ENCODE measurements at regions not wholly inside any gene's neighbourhood (a gene's known extent, or its start where the extent isn't known, plus 50 kb on each side); places are given as distances from the start of the nearest gene placed in this dataset.

DNA sequence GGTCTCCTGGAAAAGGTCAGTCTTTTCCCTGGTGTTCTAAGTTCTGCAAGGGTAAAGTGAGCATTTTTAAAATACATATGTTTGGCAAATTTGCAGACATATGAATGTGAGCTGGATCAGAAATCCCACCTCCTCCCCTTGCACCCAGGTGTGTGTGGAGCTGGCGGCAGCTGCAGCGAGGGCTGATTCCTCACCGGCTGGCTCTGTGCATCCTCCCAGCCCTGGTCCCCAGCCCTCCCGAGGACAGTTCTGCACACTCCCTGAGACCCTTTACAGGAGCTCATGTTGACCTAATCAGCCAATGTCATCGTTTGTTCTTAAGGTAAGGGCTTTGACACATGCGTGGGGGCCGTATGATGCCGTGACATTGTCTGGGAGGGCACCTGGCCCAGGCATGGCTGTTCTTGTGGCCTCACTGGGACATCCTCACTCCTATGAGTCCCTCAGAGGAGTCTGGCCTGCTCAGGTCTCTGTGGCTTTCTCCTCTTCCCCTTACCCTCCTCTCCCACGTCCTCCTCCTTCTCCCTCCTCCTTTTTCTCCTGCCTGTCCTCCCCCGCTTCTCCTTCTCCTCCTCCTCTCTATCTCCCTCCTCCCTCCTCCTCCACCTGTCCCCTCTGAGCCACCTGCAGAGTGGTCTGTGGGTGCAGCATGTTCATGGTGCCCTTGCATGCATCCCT, 289.2 kb upstream of the SFSWAP start:
- CTCF ChIA-PET (ENCODE audit: low intra/inter-chr PET ratio) = no interaction called here
- Histone ChIP-seq H3K9me3 (replicated peaks; ENCODE audit: control insufficient read depth, insufficient read depth, low read depth, low read length) (peaks cover 7% of the 10 kb centered on the region; the same call in 1 of the 2 replicates), H3K9me1 (ENCODE audit: control insufficient read depth, insufficient read depth, low read length) (no peaks in the 10 kb centered on the region), H4K20me1 (replicated peaks; ENCODE audit: control insufficient read depth, insufficient read depth, low read length) (no peaks in the 10 kb centered on the region), H3K36me3 (ENCODE audit: control insufficient read depth, insufficient read depth, low read length) (no peaks in the 10 kb centered on the region), H2AFZ (ENCODE audit: low read depth, low read length) (no peak overlapping the region), H3K9ac (ENCODE audit: insufficient read depth in 1 of 2, low read depth in 2 of 2, low read length in 2 of 2) (no peak overlapping the region), H3K79me2 (ENCODE audit: control insufficient read depth, insufficient read depth, low read length) (no peaks in the 10 kb centered on the region), H3K27me3 (ENCODE audit: control insufficient read depth in 2 of 2, insufficient read depth in 2 of 2, low read length in 2 of 2) (peaks cover 5 to 34% of the 10 kb centered on the region in 2 experiments; a peak in 3 of 5 replicates), H3K4me3 (no peak overlapping the region), H3K4me1 (replicated peaks in 1 of 2; ENCODE audit: control insufficient read depth in 2 of 2, insufficient read depth in 2 of 2, low read length in 2 of 2) (no peaks in the 10 kb centered on the region; a peak in 2 of 5 replicates), H3K27ac (ENCODE audit: extremely low read depth, low read depth, low read length) (no peak overlapping the region), H3K4me2 (ENCODE audit: insufficient read depth, low read length) (no peak overlapping the region)
- in situ Hi-C loops (cut with MboI) = no loop called here
- FAIRE-seq (no peak), ATAC-seq (no peak), DNase-seq (ENCODE audit: extremely low read depth in 1 of 4, low spot score in 3 of 4) (no peak)
- POLR2A ChIA-PET = interaction anchor here (0.5 kb wide), 1 partner anchor 21 kb away, joined by 4 read pairs; no protein-coding TSS in a partner anchor
- TF ChIP-seq, protein P1, sequence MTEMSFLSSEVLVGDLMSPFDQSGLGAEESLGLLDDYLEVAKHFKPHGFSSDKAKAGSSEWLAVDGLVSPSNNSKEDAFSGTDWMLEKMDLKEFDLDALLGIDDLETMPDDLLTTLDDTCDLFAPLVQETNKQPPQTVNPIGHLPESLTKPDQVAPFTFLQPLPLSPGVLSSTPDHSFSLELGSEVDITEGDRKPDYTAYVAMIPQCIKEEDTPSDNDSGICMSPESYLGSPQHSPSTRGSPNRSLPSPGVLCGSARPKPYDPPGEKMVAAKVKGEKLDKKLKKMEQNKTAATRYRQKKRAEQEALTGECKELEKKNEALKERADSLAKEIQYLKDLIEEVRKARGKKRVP (CRISPR knock-in tag; IDR thresholded peaks at IDR 0.05) = no peak
- TF ChIP-seq ZNF263 (CRISPR knock-in tag; IDR thresholded peaks at IDR 0.05; ENCODE audit: borderline replicate concordance) = peak; percentile 85
- intact Hi-C loops (cut with micrococcal nuclease) = no loop called here
- WGBS (ENCODE audit: insufficient coverage, low coverage, missing lambda C conversion rate) = 7% methylated on average over 10 of the region's 10 CpGs
- no TSS peak for BruUV-seq (replicated peaks)

DNA sequence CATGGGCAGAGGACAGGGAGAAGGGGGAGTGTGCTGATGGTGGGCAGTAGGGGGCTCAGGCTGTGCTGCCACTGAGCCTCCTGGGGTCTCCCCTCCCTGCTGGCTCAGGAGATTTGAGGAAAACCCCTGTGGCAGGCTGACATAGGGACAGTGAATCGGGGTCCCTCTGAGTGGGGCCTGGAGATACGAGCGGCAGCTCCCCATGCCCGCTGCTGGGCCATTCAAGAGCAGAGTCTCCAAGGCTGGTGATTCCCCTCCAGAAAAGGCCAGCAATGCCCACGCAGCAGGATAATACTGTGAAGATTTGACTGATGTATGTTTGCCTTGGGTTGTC, 288.7 kb upstream of the SFSWAP start:
- FAIRE-seq (no peak), ATAC-seq (no peak), DNase-seq (ENCODE audit: extremely low read depth in 1 of 4, low spot score in 3 of 4) (no peak)
- ChIA-PET POLR2A (interaction anchor here (0.5 kb wide), 1 partner anchor 20 kb away, joined by 4 read pairs; no protein-coding TSS in a partner anchor), CTCF (ENCODE audit: low intra/inter-chr PET ratio) (no interaction called here)
- Histone ChIP-seq H3K4me1 (replicated peaks in 1 of 2; ENCODE audit: control insufficient read depth in 2 of 2, insufficient read depth in 2 of 2, low read length in 2 of 2) (no peaks in the 10 kb centered on the region; a peak in 2 of 5 replicates), H2AFZ (ENCODE audit: low read depth, low read length) (no peak overlapping the region), H3K79me2 (ENCODE audit: control insufficient read depth, insufficient read depth, low read length) (no peaks in the 10 kb centered on the region), H3K4me3 (no peak overlapping the region), H3K27me3 (ENCODE audit: control insufficient read depth in 2 of 2, insufficient read depth in 2 of 2, low read length in 2 of 2) (peaks cover 5 to 34% of the 10 kb centered on the region in 2 experiments; a peak in 3 of 5 replicates), H3K27ac (ENCODE audit: extremely low read depth, low read depth, low read length) (no peak overlapping the region), H3K36me3 (ENCODE audit: control insufficient read depth, insufficient read depth, low read length) (no peaks in the 10 kb centered on the region), H3K9ac (ENCODE audit: insufficient read depth in 1 of 2, low read depth in 2 of 2, low read length in 2 of 2) (no peak overlapping the region), H3K9me3 (replicated peaks; ENCODE audit: control insufficient read depth, insufficient read depth, low read depth, low read length) (peaks cover 7% of the 10 kb centered on the region; the same call in 1 of the 2 replicates), H4K20me1 (replicated peaks; ENCODE audit: control insufficient read depth, insufficient read depth, low read length) (no peaks in the 10 kb centered on the region), H3K9me1 (ENCODE audit: control insufficient read depth, insufficient read depth, low read length) (no peaks in the 10 kb centered on the region), H3K4me2 (ENCODE audit: insufficient read depth, low read length) (no peak overlapping the region)
- no TSS peak for BruUV-seq (replicated peaks)
- intact Hi-C loops (cut with micrococcal nuclease) = no loop called here
- WGBS (ENCODE audit: insufficient coverage, low coverage, missing lambda C conversion rate) = 21% methylated on average over 5 of the region's 5 CpGs
- in situ Hi-C loops (cut with MboI) = no loop called here
- TF ChIP-seq ZNF140 (CRISPR knock-in tag; IDR thresholded peaks at IDR 0.05) (no peak), ZNF507 (tag; conservative IDR thresholded peaks at IDR 0.05) (no peak), ARNT (IDR thresholded peaks at IDR 0.05) (no peak), NFIC (IDR thresholded peaks at IDR 0.05) (no peak), PML (IDR thresholded peaks at IDR 0.05; ENCODE audit: low read length) (no peak)
- TF ChIP-seq, protein P2, sequence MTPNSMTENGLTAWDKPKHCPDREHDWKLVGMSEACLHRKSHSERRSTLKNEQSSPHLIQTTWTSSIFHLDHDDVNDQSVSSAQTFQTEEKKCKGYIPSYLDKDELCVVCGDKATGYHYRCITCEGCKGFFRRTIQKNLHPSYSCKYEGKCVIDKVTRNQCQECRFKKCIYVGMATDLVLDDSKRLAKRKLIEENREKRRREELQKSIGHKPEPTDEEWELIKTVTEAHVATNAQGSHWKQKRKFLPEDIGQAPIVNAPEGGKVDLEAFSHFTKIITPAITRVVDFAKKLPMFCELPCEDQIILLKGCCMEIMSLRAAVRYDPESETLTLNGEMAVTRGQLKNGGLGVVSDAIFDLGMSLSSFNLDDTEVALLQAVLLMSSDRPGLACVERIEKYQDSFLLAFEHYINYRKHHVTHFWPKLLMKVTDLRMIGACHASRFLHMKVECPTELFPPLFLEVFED (CRISPR knock-in tag; conservative IDR thresholded peaks at IDR 0.05) = no peak
- TF ChIP-seq, protein P3, sequence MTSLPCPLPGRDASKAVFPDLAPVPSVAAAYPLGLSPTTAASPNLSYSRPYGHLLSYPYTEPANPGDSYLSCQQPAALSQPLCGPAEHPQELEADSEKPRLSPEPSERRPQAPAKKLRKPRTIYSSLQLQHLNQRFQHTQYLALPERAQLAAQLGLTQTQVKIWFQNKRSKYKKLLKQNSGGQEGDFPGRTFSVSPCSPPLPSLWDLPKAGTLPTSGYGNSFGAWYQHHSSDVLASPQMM (CRISPR knock-in tag; IDR thresholded peaks at IDR 0.05) = no peak
- TF ChIP-seq, protein P4, sequence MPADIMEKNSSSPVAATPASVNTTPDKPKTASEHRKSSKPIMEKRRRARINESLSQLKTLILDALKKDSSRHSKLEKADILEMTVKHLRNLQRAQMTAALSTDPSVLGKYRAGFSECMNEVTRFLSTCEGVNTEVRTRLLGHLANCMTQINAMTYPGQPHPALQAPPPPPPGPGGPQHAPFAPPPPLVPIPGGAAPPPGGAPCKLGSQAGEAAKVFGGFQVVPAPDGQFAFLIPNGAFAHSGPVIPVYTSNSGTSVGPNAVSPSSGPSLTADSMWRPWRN (IDR thresholded peaks at IDR 0.05; ENCODE audit: low read depth) = no peak
- TF ChIP-seq, protein P5, sequence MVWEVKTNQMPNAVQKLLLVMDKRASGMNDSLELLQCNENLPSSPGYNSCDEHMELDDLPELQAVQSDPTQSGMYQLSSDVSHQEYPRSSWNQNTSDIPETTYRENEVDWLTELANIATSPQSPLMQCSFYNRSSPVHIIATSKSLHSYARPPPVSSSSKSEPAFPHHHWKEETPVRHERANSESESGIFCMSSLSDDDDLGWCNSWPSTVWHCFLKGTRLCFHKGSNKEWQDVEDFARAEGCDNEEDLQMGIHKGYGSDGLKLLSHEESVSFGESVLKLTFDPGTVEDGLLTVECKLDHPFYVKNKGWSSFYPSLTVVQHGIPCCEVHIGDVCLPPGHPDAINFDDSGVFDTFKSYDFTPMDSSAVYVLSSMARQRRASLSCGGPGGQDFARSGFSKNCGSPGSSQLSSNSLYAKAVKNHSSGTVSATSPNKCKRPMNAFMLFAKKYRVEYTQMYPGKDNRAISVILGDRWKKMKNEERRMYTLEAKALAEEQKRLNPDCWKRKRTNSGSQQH (CRISPR knock-in tag; IDR thresholded peaks at IDR 0.05) = no peak
